ENCODE measurements at regions not wholly inside any gene's neighbourhood (a gene's known extent, or its start where the extent isn't known, plus 50 kb on each side); places are given as distances from the start of the nearest gene placed in this dataset.

GRCh38 chr2:154640000-154640399, 58.5 kb upstream of the KCNJ3 start:
- ATAC-seq (no peak), DNase-seq (no peak)
- H2AFZ ChIP-seq (ENCODE audit: low read length) = no peak overlapping the region
- H3K4me2 ChIP-seq (ENCODE audit: low read length) = no peak overlapping the region
- H4K20me1 ChIP-seq (ENCODE audit: low read length) = no peaks in the 10 kb centered on the region
- no peaks in the 10 kb centered on the region for H3F3A ChIP-seq (ENCODE audit: low read length, unreplicated experiment)
- no peak overlapping the region for H3K4me3 ChIP-seq (ENCODE audit: low read length)
- no peak overlapping the region for H3K27ac ChIP-seq (ENCODE audit: low read length)
- no peaks in the 10 kb centered on the region for H3K27me3 ChIP-seq (ENCODE audit: low read length)
- H3K9ac ChIP-seq (ENCODE audit: low read length) = no peak overlapping the region
- POLR2A ChIA-PET (ENCODE audit: unreplicated experiment) = no interaction called here
- CTCF ChIA-PET = no interaction called here
- no peaks in the 10 kb centered on the region for H3K9me3 ChIP-seq (ENCODE audit: low read length)
- no peaks in the 10 kb centered on the region for H3K4me1 ChIP-seq (ENCODE audit: insufficient read depth, low read length)
- intact Hi-C loops (cut with micrococcal nuclease) = no loop called here
- H3K79me2 ChIP-seq (ENCODE audit: low read length) = no peaks in the 10 kb centered on the region
- no peak for TF ChIP-seq EZH2phosphoT487 (IDR thresholded peaks at IDR 0.05; ENCODE audit: borderline replicate concordance, low read length)
- TF ChIP-seq CTCF (conservative IDR thresholded peaks at IDR 0.05; ENCODE audit: low read depth, low read length) = no peak
- no peak for TF ChIP-seq EZH2 (IDR thresholded peaks at IDR 0.05; ENCODE audit: low read length, unreplicated experiment)
- no TSS peak for BruUV-seq (replicated peaks)
- H3K36me3 ChIP-seq (ENCODE audit: low read depth, low read length) = no peaks in the 10 kb centered on the region
- H3K9me2 ChIP-seq (replicated peaks; ENCODE audit: low read length) = no peaks in the 10 kb centered on the region
